HL-60 (cell line): ENCODE measurements at regions not wholly inside any gene's neighbourhood (a gene's known extent, or its start where the extent isn't known, plus 50 kb on each side); places are given as distances from the start of the nearest gene placed in this dataset.

Source experiments
- POLR2AphosphoS5 ChIP-seq: IDR thresholded peaks from 2 replicates; pipeline ENCODE4 v1.6.1; 2012; ENCODE audit warnings: low read depth
- SPI1 ChIP-seq: IDR thresholded peaks from 2 replicates; pipeline ENCODE4 v1.6.1; 2012; ENCODE audit warnings: low read depth, mild to moderate bottlenecking, borderline replicate concordance
- TF ChIP-seq, protein P1 (sequence below): IDR thresholded peaks from one replicate; pipeline ENCODE4 v1.5.1; 2011; ENCODE audit warnings: low read length, control low read depth, inconsistent platforms; ENCODE audit not compliant: insufficient read depth
- TF ChIP-seq, protein P2 (sequence below): IDR thresholded peaks from 2 replicates; pipeline ENCODE4 v1.6.1; 2012; ENCODE audit warnings: low read depth; ENCODE audit not compliant: insufficient replicate concordance

DNA sequence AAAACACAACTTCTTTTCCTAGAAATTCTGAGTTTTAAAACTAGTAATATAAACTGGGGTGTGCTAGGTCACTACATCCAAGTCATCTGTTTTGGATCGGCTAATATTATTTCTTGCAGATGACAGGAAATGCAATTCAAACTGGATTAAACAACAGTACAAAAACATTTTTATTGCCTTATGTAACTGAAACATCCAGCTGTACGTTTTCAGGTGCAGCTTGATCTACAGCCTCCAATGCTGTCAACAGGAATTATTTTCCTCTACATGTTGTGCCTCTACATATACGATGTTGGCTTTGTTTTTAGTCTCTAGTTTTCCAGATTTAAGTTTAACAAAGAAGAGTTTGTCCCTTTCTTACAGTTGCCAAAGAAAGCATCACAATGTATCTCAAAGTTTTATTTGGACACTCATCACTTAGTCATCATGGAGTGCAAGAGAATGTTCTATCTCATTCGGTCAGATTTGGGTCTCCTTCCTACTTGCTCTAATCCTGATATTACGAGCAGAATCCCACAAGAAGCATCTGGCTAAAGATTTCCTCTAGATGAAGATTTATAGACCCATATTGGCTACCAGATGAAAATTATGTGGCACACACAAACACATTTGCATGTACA lies 326.7 kb downstream of the SLC6A15 start:
- TF ChIP-seq, protein P1, sequence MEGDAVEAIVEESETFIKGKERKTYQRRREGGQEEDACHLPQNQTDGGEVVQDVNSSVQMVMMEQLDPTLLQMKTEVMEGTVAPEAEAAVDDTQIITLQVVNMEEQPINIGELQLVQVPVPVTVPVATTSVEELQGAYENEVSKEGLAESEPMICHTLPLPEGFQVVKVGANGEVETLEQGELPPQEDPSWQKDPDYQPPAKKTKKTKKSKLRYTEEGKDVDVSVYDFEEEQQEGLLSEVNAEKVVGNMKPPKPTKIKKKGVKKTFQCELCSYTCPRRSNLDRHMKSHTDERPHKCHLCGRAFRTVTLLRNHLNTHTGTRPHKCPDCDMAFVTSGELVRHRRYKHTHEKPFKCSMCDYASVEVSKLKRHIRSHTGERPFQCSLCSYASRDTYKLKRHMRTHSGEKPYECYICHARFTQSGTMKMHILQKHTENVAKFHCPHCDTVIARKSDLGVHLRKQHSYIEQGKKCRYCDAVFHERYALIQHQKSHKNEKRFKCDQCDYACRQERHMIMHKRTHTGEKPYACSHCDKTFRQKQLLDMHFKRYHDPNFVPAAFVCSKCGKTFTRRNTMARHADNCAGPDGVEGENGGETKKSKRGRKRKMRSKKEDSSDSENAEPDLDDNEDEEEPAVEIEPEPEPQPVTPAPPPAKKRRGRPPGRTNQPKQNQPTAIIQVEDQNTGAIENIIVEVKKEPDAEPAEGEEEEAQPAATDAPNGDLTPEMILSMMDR, result no peak
- TF ChIP-seq POLR2AphosphoS5 (no peak), SPI1 (no peak)
- TF ChIP-seq, protein P2, sequence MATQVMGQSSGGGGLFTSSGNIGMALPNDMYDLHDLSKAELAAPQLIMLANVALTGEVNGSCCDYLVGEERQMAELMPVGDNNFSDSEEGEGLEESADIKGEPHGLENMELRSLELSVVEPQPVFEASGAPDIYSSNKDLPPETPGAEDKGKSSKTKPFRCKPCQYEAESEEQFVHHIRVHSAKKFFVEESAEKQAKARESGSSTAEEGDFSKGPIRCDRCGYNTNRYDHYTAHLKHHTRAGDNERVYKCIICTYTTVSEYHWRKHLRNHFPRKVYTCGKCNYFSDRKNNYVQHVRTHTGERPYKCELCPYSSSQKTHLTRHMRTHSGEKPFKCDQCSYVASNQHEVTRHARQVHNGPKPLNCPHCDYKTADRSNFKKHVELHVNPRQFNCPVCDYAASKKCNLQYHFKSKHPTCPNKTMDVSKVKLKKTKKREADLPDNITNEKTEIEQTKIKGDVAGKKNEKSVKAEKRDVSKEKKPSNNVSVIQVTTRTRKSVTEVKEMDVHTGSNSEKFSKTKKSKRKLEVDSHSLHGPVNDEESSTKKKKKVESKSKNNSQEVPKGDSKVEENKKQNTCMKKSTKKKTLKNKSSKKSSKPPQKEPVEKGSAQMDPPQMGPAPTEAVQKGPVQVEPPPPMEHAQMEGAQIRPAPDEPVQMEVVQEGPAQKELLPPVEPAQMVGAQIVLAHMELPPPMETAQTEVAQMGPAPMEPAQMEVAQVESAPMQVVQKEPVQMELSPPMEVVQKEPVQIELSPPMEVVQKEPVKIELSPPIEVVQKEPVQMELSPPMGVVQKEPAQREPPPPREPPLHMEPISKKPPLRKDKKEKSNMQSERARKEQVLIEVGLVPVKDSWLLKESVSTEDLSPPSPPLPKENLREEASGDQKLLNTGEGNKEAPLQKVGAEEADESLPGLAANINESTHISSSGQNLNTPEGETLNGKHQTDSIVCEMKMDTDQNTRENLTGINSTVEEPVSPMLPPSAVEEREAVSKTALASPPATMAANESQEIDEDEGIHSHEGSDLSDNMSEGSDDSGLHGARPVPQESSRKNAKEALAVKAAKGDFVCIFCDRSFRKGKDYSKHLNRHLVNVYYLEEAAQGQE, result no peak
